ENCODE measurements at regions not wholly inside any gene's neighbourhood (a gene's known extent, or its start where the extent isn't known, plus 50 kb on each side); places are given as distances from the start of the nearest gene placed in this dataset.

GRCh38 chr20:60144974-60145527 is 186.8 kb downstream of the CDH26 start:
- TF ChIP-seq CTCF (IDR thresholded peaks at IDR 0.05; ENCODE audit: insufficient read depth, low read length): no peak
- no peak for TF ChIP-seq POLR2AphosphoS5 (IDR thresholded peaks at IDR 0.05; ENCODE audit: low read depth)
- no peak for TF ChIP-seq REST (IDR thresholded peaks at IDR 0.05; ENCODE audit: insufficient replicate concordance, low read depth)
- no peak for TF ChIP-seq GABPA (IDR thresholded peaks at IDR 0.05; ENCODE audit: low read depth)
- no peak for TF ChIP-seq SPI1 (IDR thresholded peaks at IDR 0.05; ENCODE audit: borderline replicate concordance, low read depth)

Measured in HL-60 (cell line).